ENCODE measurements at regions not wholly inside any gene's neighbourhood (a gene's known extent, or its start where the extent isn't known, plus 50 kb on each side); places are given as distances from the start of the nearest gene placed in this dataset.

- DNase-seq, result no peak
- H3K9me3 Mint-ChIP-seq, result peaks cover 17% of the 10 kb centered on the region
- peaks cover 44% of the 10 kb centered on the region for H3K4me1 Mint-ChIP-seq
- no peaks in the 10 kb centered on the region for H3K36me3 ChIP-seq (ENCODE audit: control insufficient read depth, insufficient read depth, low read length)
- peaks cover 5% of the 10 kb centered on the region for H3K4me1 ChIP-seq (ENCODE audit: control insufficient read depth, insufficient read depth, low read length)
- H3K4me3 ChIP-seq (ENCODE audit: low read length), result no peak overlapping the region
- no peak overlapping the region for H3K27ac ChIP-seq (ENCODE audit: low read depth, low read length)
- H3K9me3 ChIP-seq (ENCODE audit: control insufficient read depth, low read length), result peaks cover 21% of the 10 kb centered on the region
- H3K27me3 ChIP-seq (ENCODE audit: control insufficient read depth, insufficient read depth, low read length, poor library complexity, severe bottlenecking), result no peaks in the 10 kb centered on the region
- TF ChIP-seq, protein P1, sequence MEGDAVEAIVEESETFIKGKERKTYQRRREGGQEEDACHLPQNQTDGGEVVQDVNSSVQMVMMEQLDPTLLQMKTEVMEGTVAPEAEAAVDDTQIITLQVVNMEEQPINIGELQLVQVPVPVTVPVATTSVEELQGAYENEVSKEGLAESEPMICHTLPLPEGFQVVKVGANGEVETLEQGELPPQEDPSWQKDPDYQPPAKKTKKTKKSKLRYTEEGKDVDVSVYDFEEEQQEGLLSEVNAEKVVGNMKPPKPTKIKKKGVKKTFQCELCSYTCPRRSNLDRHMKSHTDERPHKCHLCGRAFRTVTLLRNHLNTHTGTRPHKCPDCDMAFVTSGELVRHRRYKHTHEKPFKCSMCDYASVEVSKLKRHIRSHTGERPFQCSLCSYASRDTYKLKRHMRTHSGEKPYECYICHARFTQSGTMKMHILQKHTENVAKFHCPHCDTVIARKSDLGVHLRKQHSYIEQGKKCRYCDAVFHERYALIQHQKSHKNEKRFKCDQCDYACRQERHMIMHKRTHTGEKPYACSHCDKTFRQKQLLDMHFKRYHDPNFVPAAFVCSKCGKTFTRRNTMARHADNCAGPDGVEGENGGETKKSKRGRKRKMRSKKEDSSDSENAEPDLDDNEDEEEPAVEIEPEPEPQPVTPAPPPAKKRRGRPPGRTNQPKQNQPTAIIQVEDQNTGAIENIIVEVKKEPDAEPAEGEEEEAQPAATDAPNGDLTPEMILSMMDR (conservative IDR thresholded peaks at IDR 0.05), result no peak
- H3K4me3 Mint-ChIP-seq, result no peak overlapping the region
- WGBS, 2 experiments (ENCODE audit: insufficient coverage in 1 of 2, insufficient read length in 1 of 2), result 89 to 95% methylated on average over 4 to 5 of the region's 5 CpGs
- H3K36me3 Mint-ChIP-seq (ENCODE audit: low read depth), result no peaks in the 10 kb centered on the region
- no peak overlapping the region for H3K9ac ChIP-seq (ENCODE audit: extremely low read depth, low read length, poor library complexity, severe bottlenecking)
- no peak overlapping the region for H3K27ac Mint-ChIP-seq
- H3K27me3 Mint-ChIP-seq (ENCODE audit: insufficient read depth), result peaks cover 30% of the 10 kb centered on the region
These were observed 686.2 kb upstream of the FSHR start for GRCh38 chr2:49840428-49840975.

DNA sequence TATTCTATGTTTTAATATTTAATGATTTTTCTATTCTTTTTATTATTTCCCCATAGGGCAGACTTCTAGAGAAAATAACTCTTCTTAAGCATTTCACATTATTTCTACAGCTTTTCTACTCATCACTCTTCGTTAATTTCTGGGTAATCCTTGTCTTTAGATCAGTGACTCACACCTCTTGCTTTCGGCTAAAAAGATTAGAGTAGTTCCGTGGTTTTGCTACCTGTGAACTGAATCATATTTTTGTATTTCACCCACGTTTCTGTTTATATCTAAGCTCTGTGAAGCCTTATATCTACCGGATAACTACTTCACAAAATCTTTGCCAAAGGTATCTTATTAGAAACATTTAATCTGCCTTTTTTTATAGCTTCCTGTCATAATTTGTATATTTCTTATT is 685.5 kb upstream of the FSHR start:
- Mint-ChIP-seq H3K4me3 (no peak overlapping the region), H3K27ac (no peak overlapping the region), H3K27me3 (ENCODE audit: insufficient read depth) (peaks cover 30% of the 10 kb centered on the region), H3K9me3 (peaks cover 17% of the 10 kb centered on the region), H3K4me1 (peaks cover 44% of the 10 kb centered on the region), H3K36me3 (ENCODE audit: low read depth) (no peaks in the 10 kb centered on the region)
- H3K9ac ChIP-seq (ENCODE audit: extremely low read depth, low read length, poor library complexity, severe bottlenecking), result no peak overlapping the region
- H3K4me3 ChIP-seq (ENCODE audit: low read length), result no peak overlapping the region
- H3K27me3 ChIP-seq (ENCODE audit: control insufficient read depth, insufficient read depth, low read length, poor library complexity, severe bottlenecking), result no peaks in the 10 kb centered on the region
- no peaks in the 10 kb centered on the region for H3K36me3 ChIP-seq (ENCODE audit: control insufficient read depth, insufficient read depth, low read length)
- no peak for DNase-seq
- H3K4me1 ChIP-seq (ENCODE audit: control insufficient read depth, insufficient read depth, low read length), result peaks cover 5% of the 10 kb centered on the region
- 90 to 91% methylated on average over 5 of the region's 5 CpGs for WGBS, 2 experiments (ENCODE audit: insufficient coverage in 1 of 2, insufficient read length in 1 of 2)
- peaks cover 21% of the 10 kb centered on the region for H3K9me3 ChIP-seq (ENCODE audit: control insufficient read depth, low read length)
- TF ChIP-seq, protein P1 (conservative IDR thresholded peaks at IDR 0.05), result no peak
- no peak overlapping the region for H3K27ac ChIP-seq (ENCODE audit: low read depth, low read length)

DNA sequence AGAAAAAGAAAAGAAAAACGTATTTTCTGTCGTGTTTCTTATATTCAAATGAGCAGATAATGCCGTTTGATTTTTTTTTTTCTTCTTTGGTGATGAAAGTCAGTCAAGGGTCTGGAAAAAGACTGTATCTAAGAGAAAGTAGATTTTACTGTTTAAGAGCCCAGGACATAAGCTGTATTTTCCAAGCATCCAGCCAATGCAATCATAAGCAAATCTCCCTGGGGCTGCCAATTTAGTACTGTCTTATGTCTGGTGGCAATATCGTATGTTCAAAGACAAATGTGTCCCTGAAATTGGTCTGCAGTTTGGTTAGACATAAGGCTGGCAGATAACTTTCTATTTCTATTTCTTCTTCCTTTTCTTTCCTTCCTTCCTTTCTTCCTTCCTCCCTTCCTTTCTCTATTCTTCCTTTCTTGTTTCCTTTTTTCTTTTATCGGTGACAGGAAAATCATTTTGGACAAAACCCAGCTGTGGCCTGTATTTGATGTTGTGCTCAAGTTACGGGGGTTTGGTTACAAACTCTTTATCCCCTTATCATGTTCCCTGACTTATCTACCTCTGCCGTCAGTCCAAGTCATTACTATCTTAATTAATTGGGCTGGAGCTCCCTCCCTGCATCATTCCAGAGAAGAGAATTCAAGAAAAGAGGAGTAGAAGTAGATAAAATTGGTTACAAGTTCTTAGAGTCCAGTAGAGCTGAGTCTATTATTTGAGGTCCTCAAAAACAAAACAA is 683.4 kb upstream of the FSHR start:
- H3K9me3 Mint-ChIP-seq, result peaks cover under 1% of the 10 kb centered on the region
- H3K27ac Mint-ChIP-seq, result no peak overlapping the region
- no peaks in the 10 kb centered on the region for H3K36me3 Mint-ChIP-seq (ENCODE audit: low read depth)
- Histone ChIP-seq H3K9ac (ENCODE audit: extremely low read depth, low read length, poor library complexity, severe bottlenecking) (no peak overlapping the region), H3K36me3 (ENCODE audit: control insufficient read depth, insufficient read depth, low read length) (no peaks in the 10 kb centered on the region), H3K9me3 (ENCODE audit: control insufficient read depth, low read length) (peaks cover 3% of the 10 kb centered on the region), H3K27ac (ENCODE audit: low read depth, low read length) (no peak overlapping the region), H3K27me3 (ENCODE audit: control insufficient read depth, insufficient read depth, low read length, poor library complexity, severe bottlenecking) (no peaks in the 10 kb centered on the region), H3K4me3 (ENCODE audit: low read length) (no peak overlapping the region), H3K4me1 (ENCODE audit: control insufficient read depth, insufficient read depth, low read length) (peaks cover 5% of the 10 kb centered on the region)
- TF ChIP-seq, protein P1 (conservative IDR thresholded peaks at IDR 0.05), result no peak
- H3K4me1 Mint-ChIP-seq, result peaks cover 52% of the 10 kb centered on the region
- no peak for DNase-seq
- H3K27me3 Mint-ChIP-seq (ENCODE audit: insufficient read depth), result peaks cover 22% of the 10 kb centered on the region
- 78 to 80% methylated on average over 4 to 6 of the region's 7 CpGs for WGBS, 2 experiments (ENCODE audit: insufficient coverage in 1 of 2, insufficient read length in 1 of 2)
- no peak overlapping the region for H3K4me3 Mint-ChIP-seq
